H1 (cell line): ENCODE measurements at regions not wholly inside any gene's neighbourhood (a gene's known extent, or its start where the extent isn't known, plus 50 kb on each side); places are given as distances from the start of the nearest gene placed in this dataset.

Experiments used
- CTCF ChIA-PET: fragments of 300-600 bp; sonication (Branson Sonifier 250); formaldehyde crosslinking; loops from one replicate; lab custom pipeline; 2021; ENCODE audit not compliant: partially characterized antibody; lab: Charles Lee
- POLR2A ChIA-PET: fragments of 300-600 bp; sonication (Branson Sonifier 250); formaldehyde crosslinking; loops from one replicate; lab custom pipeline; 2021; ENCODE audit warnings: inconsistent platforms; ENCODE audit not compliant: partially characterized antibody; lab: Charles Lee
- DNase-seq, 2 experiments: peaks; one replicate each; pipeline versions ENCODE4 v3.0.0 to v3.0.0-alpha.2; 2010 to 2022; ENCODE audit warnings: low spot score in 2 of 2, low read depth in 1 of 2, mixed read lengths in 1 of 2
- FAIRE-seq: peaks from 2 replicates; lab custom pipeline; 2011; peaks lifted over from hg19 to GRCh38; lab: Jason Lieb, UNC
- H2AFZ ChIP-seq: 2 replicates; pipeline ENCODE4 v1.8.1; 2012; ENCODE audit warnings: low read length, inconsistent platforms
- H2AK5ac ChIP-seq: 2 replicates; pipeline ENCODE4 v1.6.1; 2013; ENCODE audit warnings: low read depth, low read length
- H2BK120ac ChIP-seq: replicated peaks from 2 replicates; pipeline ENCODE3; 2013; ENCODE audit warnings: low read depth, low read length, inconsistent platforms
- H2BK12ac ChIP-seq: 2 replicates; pipeline ENCODE4 v1.6.1; 2013; ENCODE audit warnings: low read depth, low read length
- H2BK15ac ChIP-seq: 2 replicates; pipeline ENCODE4 v1.6.1; 2013; ENCODE audit warnings: low read length
- H2BK20ac ChIP-seq: 2 replicates; pipeline ENCODE4 v1.6.1; 2013; ENCODE audit warnings: low read length
- H2BK5ac ChIP-seq: 2 replicates; pipeline ENCODE4 v1.6.1; 2013; ENCODE audit warnings: low read depth, low read length
- H3K14ac ChIP-seq: 2 replicates; pipeline ENCODE4 v1.6.1; 2013; ENCODE audit warnings: inconsistent platforms; ENCODE audit not compliant: insufficient read length
- H3K18ac ChIP-seq: 2 replicates; pipeline ENCODE4 v1.6.1; 2013; ENCODE audit warnings: low read length; ENCODE audit errors: extremely low read depth
- H3K23ac ChIP-seq: 2 replicates; pipeline ENCODE4 v1.6.1; 2013; ENCODE audit warnings: inconsistent platforms; ENCODE audit not compliant: insufficient read length
- H3K23me2 ChIP-seq: 2 replicates; pipeline ENCODE4 v1.6.1; 2013; ENCODE audit warnings: low read depth, low read length
- H3K27ac ChIP-seq: 2 replicates; pipeline ENCODE4 v1.6.1; 2011; ENCODE audit warnings: low read depth, low read length, inconsistent platforms
- H3K27me3 ChIP-seq, 4 experiments: replicated peaks in 1 of 4; 1 replicate in 1 of 4; 2 replicates in 3 of 4; pipeline versions ENCODE4 v1.6.1 to v1.8.1; 2011 to 2013; ENCODE audit warnings: low read length in 3 of 4, mild to moderate bottlenecking in 3 of 4, inconsistent platforms in 2 of 4, mixed read lengths in 2 of 4, moderate library complexity in 1 of 4; ENCODE audit not compliant: control insufficient read depth in 3 of 4, insufficient read depth in 3 of 4; ENCODE audit errors: extremely low read depth in 1 of 4
- H3K36me3 ChIP-seq, 4 experiments: 2 replicates each; pipeline versions ENCODE4 v1.6.1 to v1.8.1; 2011 to 2013; ENCODE audit warnings: mild to moderate bottlenecking in 4 of 4, low read length in 3 of 4, moderate library complexity in 2 of 4, control low read depth in 1 of 4, inconsistent platforms in 1 of 4; ENCODE audit not compliant: insufficient read depth in 4 of 4, control insufficient read depth in 2 of 4
- H3K4ac ChIP-seq: replicated peaks from 2 replicates; pipeline ENCODE3; 2013; ENCODE audit warnings: low read length, low read depth, mixed read lengths, inconsistent platforms; ENCODE audit not compliant: insufficient read length
- H3K4me1 ChIP-seq, 4 experiments: replicated peaks in 1 of 4; 1 replicate in 1 of 4; 2 replicates in 3 of 4; pipeline versions ENCODE4 v1.6.1 to v1.8.1; 2011 to 2013; ENCODE audit warnings: low read length in 3 of 4, inconsistent platforms in 2 of 4, mixed read lengths in 1 of 4; ENCODE audit not compliant: insufficient read depth in 4 of 4, control insufficient read depth in 3 of 4
- H3K4me2 ChIP-seq, 2 experiments: 2 replicates each; pipeline versions ENCODE4 v1.6.1 to v1.8.1; 2011 to 2013; ENCODE audit warnings: low read depth in 2 of 2, low read length in 2 of 2, control low read depth in 1 of 2, inconsistent platforms in 1 of 2, mild to moderate bottlenecking in 1 of 2; ENCODE audit not compliant: insufficient read depth in 1 of 2
- H3K4me3 ChIP-seq, 4 experiments: fragments of 200-600, 300-600 bp in 1 of 4; sonication (generic), shearing (Covaris generic), sonication (Bioruptor Twin) in 1 of 4; 2 replicates each; pipeline versions ENCODE4 v1.5.1 to v1.8.1; 2011 to 2016; ENCODE audit warnings: low read length in 4 of 4, low read depth in 3 of 4, control low read depth in 2 of 4, inconsistent platforms in 2 of 4, mild to moderate bottlenecking in 2 of 4, mixed read lengths in 1 of 4, moderate library complexity in 1 of 4; ENCODE audit not compliant: insufficient read depth in 2 of 4; ENCODE audit errors: extremely low read depth in 1 of 4
- H3K56ac ChIP-seq: replicated peaks from 2 replicates; pipeline ENCODE3; 2013; ENCODE audit warnings: low read depth, mild to moderate bottlenecking, mixed read lengths, low read length, inconsistent platforms; ENCODE audit not compliant: insufficient read length
- H3K79me1 ChIP-seq: 2 replicates; pipeline ENCODE4 v1.6.1; 2013; ENCODE audit warnings: low read depth, low read length, control low read depth
- H3K79me2 ChIP-seq, 2 experiments: 2 replicates each; pipeline versions ENCODE4 v1.6.1 to v1.8.1; 2012 to 2013; ENCODE audit warnings: low read length in 2 of 2, mild to moderate bottlenecking in 2 of 2, inconsistent platforms in 1 of 2; ENCODE audit not compliant: insufficient read depth in 2 of 2, control insufficient read depth in 1 of 2
- H3K9ac ChIP-seq, 4 experiments: replicated peaks in 1 of 4; 1 replicate in 1 of 4; 2 replicates in 3 of 4; pipeline versions ENCODE4 v1.6.1 to v1.8.1; 2011 to 2013; ENCODE audit warnings: low read depth in 3 of 4, low read length in 3 of 4, control low read depth in 2 of 4, mild to moderate bottlenecking in 2 of 4, moderate library complexity in 2 of 4, inconsistent platforms in 1 of 4; ENCODE audit errors: extremely low read depth in 1 of 4
- H3K9me3 ChIP-seq, 2 experiments: 2 replicates each; pipeline versions ENCODE4 v1.6.1 to v1.8.1; 2012 to 2013; ENCODE audit warnings: mild to moderate bottlenecking in 2 of 2, moderate library complexity in 2 of 2, control low read depth in 1 of 2, inconsistent platforms in 1 of 2, low read depth in 1 of 2, low read length in 1 of 2, mixed read lengths in 1 of 2; ENCODE audit not compliant: insufficient read depth in 2 of 2
- H4K20me1 ChIP-seq, 2 experiments: replicated peaks in 1 of 2; 2 replicates each; pipeline versions ENCODE3 to v1.8.1; 2011 to 2013; ENCODE audit warnings: inconsistent platforms in 2 of 2, low read length in 2 of 2, mild to moderate bottlenecking in 1 of 2; ENCODE audit not compliant: insufficient read depth in 2 of 2, control insufficient read depth in 1 of 2
- H4K5ac ChIP-seq: 2 replicates; pipeline ENCODE4 v1.6.1; 2013; ENCODE audit warnings: low read length, low read depth, mixed read lengths, inconsistent platforms; ENCODE audit not compliant: insufficient read length
- H4K8ac ChIP-seq: 2 replicates; pipeline ENCODE4 v1.8.0; 2013; ENCODE audit warnings: mild to moderate bottlenecking, moderate library complexity, low read length, inconsistent platforms; ENCODE audit not compliant: insufficient read depth; ENCODE audit errors: extremely low read depth
- H4K91ac ChIP-seq: replicated peaks from 2 replicates; pipeline ENCODE3; 2013; ENCODE audit warnings: low read length, mixed read lengths, inconsistent platforms; ENCODE audit not compliant: insufficient read length
- CBX5 ChIP-seq: fragments of 300-800, 300-1000 bp; sonication (generic); IDR thresholded peaks from 2 replicates; pipeline ENCODE4 v1.7.1; 2016; ENCODE audit warnings: antibody characterized with exemption, low read length, low read depth
- CHD1 ChIP-seq: IDR thresholded peaks from 2 replicates; pipeline ENCODE4 v1.6.1; 2012; ENCODE audit warnings: low read depth, low read length, improper control_type of control experiment
- MAFK ChIP-seq: IDR thresholded peaks from 2 replicates; pipeline ENCODE4 v1.6.1; 2012; ENCODE audit warnings: low read depth, mild to moderate bottlenecking, improper control_type of control experiment, low read length
- MAX ChIP-seq: IDR thresholded peaks from 2 replicates; pipeline ENCODE4 v1.6.1; 2012; ENCODE audit warnings: inconsistent platforms
- SIRT6 ChIP-seq: IDR thresholded peaks from one replicate; pipeline ENCODE4 v1.7.1; 2012; ENCODE audit warnings: low read length, inconsistent platforms
- SP4 ChIP-seq: IDR thresholded peaks from 2 replicates; pipeline ENCODE4 v1.6.1; 2012; ENCODE audit warnings: low read length, inconsistent platforms
- SRF ChIP-seq: IDR thresholded peaks from 2 replicates; pipeline ENCODE4 v1.6.1; 2011; ENCODE audit warnings: mild to moderate bottlenecking, low read depth, low read length, moderate library complexity
- TAF7 ChIP-seq: optimal IDR thresholded peaks from 2 replicates; pipeline ENCODE3; 2011; ENCODE audit warnings: low read depth, mild to moderate bottlenecking, inconsistent platforms, low read length, moderate library complexity, borderline replicate concordance
- WGBS, 2 experiments: shearing (Covaris generic) in 1 of 2; methylation state at CpG; one replicate each; pipeline versions ENCODE4 v1.1.6 to v1.1.7; 2013 to 2015; ENCODE audit warnings: low lambda C conversion rate in 2 of 2, mixed read lengths in 2 of 2, inconsistent platforms in 1 of 2, low coverage in 1 of 2, missing lambda C conversion rate in 1 of 2; ENCODE audit not compliant: insufficient replicate concordance in 2 of 2, insufficient coverage in 1 of 2, insufficient read length in 1 of 2; ENCODE audit errors: extremely low coverage in 1 of 2, missing lambda C conversion rate in 1 of 2; 5-methylcytosine and 5-hydroxymethylcytosine counted together
- TF ChIP-seq, protein P1 (sequence below): IDR thresholded peaks from 2 replicates; pipeline ENCODE4 v1.6.1; 2011; ENCODE audit warnings: low read length, improper control_type of control experiment

GRCh38 chr16:86858501-86858900 is 280.2 kb downstream of the FOXL1 start:
- Histone ChIP-seq H3K4me1 (no peaks in the 10 kb centered on the region), H4K20me1 (peaks cover 0 to 3% of the 10 kb centered on the region in 2 experiments), H3K79me2 (no peaks in the 10 kb centered on the region), H2AK5ac (no peak overlapping the region), H3K23me2 (peaks cover 19% of the 10 kb centered on the region; the same call in 1 of the 2 replicates), H2BK15ac (no peak overlapping the region), H3K14ac (no peak overlapping the region), H2BK5ac (no peak overlapping the region), H3K27me3 (no peaks in the 10 kb centered on the region), H3K56ac (no peak overlapping the region), H4K8ac (no peak overlapping the region), H2BK20ac (no peak overlapping the region), H2BK12ac (no peak overlapping the region), H3K9ac (no peak overlapping the region), H3K36me3 (no peaks in the 10 kb centered on the region), H4K91ac (no peak overlapping the region), H3K9me3 (peaks cover 0 to 11% of the 10 kb centered on the region in 2 experiments; a peak in 2 of 4 replicates), H3K79me1 (no peaks in the 10 kb centered on the region), H3K18ac (no peak overlapping the region), H3K4ac (no peak overlapping the region), H3K4me3 (no peak overlapping the region), H3K23ac (no peak overlapping the region), H2AFZ (no peak overlapping the region), H4K5ac (no peak overlapping the region), H2BK120ac (no peak overlapping the region), H3K27ac (no peak overlapping the region), H3K4me2 (no peak overlapping the region)
- WGBS, 2 experiments = 97% methylated on average over 10 of the region's 10 CpGs; no CpG with 5 or more reads in 1 of the 2 experiments
- FAIRE-seq (no peak), DNase-seq (no peak)
- ChIA-PET POLR2A (no interaction called here), CTCF (no interaction called here)
- TF ChIP-seq MAX (no peak), CBX5 (no peak), CHD1 (no peak), SP4 (no peak), MAFK (no peak), TAF7 (no peak), SIRT6 (no peak), SRF (no peak)
- TF ChIP-seq, protein P1, sequence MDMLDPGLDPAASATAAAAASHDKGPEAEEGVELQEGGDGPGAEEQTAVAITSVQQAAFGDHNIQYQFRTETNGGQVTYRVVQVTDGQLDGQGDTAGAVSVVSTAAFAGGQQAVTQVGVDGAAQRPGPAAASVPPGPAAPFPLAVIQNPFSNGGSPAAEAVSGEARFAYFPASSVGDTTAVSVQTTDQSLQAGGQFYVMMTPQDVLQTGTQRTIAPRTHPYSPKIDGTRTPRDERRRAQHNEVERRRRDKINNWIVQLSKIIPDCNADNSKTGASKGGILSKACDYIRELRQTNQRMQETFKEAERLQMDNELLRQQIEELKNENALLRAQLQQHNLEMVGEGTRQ = no peak
